HG03342 (cell line): ENCODE measurements at regions not wholly inside any gene's neighbourhood (a gene's known extent, or its start where the extent isn't known, plus 50 kb on each side); places are given as distances from the start of the nearest gene placed in this dataset.
A peak's percentile ranks its signal among the peaks of the same experiment; 100 is the strongest.
"Not testable (repeated sequence)": the region's sequence is repeated elsewhere in the genome, so short reads cannot be mapped to it uniquely, and the experiment has no call there.

Source experiments
- ATAC-seq: cut with Tn5 transposase; IDR thresholded peaks from one replicate; pipeline ENCODE4 v1.9.1; 2021; ENCODE audit warnings: mild to moderate bottlenecking, moderate library complexity; ENCODE audit not compliant: unreplicated experiment

DNA sequence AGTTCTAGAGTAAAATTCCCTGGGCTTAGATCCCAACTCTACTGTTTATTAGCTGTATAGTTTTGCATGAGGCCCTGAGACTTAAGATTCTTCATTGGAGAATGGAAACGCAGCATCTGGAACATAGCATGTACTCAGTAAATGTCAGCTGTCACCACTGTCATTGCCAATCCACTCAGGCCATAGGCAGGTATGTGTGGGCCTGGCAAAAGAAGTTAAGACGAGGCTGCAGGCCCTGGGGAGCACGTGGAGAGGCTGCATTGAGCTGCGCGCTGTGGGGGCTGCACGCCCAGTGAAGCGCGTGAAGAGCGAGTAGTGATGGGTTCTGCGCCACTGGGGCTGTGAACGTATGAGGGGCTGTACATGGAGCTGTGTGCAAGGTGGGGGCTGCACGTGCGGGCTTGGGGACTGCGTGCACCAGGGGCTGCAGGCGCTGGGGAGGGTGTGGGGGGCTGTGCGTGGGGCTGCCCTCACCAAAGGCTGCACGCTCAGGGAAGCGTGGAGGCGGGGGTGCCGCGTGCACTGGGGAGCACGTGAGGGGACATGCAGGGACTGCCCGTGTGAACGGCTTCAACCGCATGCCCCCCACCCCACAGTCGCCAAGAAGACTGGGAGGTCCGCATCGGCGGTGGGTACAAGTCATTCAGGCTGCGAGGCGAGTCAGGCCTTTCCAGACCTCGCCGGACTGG, 85.5 kb downstream of the PRR15 start:
- no peak for ATAC-seq

DNA sequence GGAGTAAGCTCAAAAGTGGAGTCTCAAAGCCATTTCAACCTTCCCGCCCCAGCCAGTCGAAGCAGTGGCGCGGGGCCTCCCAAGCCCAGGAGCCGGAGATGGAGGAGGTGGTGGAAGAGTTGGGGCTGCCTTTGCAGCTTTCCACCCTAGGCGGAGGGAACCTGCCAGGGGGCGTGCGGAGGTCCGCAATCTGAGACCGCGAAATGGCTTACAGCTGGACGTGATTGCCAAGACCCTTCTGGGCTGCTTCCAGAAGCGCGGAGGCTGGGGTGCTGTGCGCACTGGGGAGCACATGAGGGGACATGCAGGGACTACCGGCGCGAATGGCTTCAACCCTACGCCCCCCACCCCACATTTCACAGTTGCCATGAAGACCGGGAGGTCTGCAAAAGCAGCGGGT, 86.2 kb downstream of the PRR15 start:
- no peak for ATAC-seq

DNA sequence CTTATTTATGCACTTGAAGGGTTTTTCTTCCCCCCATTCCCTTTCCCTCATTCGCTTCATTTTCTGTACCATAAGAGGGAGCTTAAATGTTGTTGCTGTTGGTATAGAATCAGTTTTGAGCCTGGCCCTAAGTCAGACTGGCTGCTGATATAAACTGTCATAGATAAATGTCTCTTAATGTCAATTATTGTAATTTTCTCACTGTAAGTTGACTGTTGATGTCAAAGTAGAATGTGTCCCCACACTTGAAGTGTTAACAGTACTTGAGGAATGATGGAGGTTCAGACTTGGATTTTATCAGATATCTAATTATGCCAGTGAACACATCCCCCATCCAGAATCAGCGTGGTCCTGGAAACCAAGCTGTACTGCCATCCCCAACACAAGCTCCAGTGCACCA, 87.8 kb downstream of the PRR15 start:
- ATAC-seq, result no peak

DNA sequence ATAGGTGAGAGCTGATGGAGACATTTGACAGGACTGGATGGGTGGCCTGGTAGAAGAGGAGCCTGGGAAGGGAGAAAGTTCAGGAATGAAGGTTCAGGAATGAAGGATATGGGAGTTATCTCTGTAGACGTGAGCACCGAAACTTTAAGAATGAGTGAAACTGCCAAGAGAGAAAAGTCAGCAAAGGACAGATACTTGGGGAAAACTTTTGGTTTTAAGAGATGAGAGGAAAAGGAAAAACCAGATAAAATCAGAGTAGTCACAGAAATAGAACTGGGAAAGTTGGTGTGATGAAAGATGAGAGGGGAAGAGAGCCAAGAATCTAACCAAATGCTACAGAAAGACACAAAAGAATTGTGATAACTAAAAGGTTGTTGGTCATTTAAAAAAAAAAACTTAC, 88.9 kb downstream of the PRR15 start:
- ATAC-seq, result no peak

DNA sequence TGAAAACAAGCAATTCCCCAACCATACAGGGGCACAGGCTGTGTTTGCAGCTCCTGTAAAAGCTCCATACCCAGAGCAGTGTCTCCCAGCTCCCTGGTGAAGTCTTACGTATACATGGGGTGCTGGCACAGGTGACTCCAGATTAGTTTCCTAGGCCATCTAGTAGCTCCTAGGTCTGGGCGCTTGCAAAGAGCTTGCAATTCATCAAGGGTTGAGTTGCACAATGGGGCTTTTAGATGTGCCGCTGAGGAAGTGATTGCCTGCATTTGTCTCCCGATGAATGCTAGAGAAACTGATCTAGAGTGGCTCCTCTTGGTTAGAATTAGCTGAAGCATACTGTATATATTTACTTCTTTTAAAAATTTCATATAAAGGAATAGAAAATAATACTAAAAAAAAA, 90.7 kb downstream of the PRR15 start:
- ATAC-seq, result not testable (repeated sequence)

DNA sequence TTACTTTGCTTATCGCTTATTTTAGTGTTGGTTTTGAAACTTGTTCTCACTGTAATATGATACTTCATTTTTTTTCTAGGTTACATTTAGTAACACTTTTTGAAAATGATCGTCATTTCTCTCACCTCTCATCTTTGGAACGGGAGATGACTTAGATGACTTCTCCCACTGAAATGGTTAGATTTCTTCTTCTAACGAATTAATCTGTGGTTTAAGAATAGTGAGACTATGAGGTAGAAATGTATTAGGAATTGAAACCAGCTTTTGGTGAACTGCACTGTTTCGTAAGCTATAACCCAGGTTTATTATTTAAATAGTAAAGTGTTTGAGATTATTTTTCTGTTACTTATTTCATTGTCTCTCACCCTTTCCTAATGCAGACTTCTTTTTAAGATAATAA, 93.7 kb downstream of the PRR15 start:
- no peak for ATAC-seq

DNA sequence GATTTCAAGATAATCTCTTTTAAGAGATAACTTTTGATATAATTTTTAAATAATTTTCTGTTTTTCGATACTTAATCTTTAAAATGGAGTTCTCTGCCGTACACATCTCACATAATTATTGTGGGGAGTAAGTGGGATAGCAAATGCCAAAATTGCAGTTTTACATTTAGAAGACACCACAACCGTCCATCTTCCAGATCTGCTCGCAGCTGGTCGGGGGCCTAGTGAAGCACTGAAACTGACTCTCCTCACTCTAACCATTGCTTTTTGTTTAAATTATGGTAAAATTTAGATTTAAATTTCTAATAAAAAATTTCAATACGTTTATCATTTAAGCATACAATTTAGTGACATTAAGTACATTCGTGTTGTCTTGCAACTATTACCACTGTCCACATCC, 94.2 kb downstream of the PRR15 start:
- ATAC-seq, result no peak

DNA sequence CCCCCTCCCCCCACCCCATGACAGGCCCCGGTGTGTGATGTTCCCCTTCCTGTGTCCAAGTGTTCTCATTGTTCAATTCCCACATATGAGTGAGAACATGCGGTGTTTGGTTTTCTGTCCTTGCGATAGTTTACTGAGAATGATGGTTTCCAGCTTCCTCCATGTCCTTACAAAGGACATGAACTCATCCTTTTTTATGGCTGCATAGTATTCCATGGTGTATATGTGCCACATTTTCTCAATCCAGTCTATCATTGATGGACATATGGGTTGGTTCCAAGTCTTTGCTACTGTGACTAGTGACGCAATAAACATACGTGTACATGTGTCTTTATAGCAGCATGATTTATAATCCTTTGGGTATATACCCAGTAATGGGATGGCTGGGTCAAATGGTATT, 95.6 kb downstream of the PRR15 start:
- not testable (repeated sequence) for ATAC-seq

DNA sequence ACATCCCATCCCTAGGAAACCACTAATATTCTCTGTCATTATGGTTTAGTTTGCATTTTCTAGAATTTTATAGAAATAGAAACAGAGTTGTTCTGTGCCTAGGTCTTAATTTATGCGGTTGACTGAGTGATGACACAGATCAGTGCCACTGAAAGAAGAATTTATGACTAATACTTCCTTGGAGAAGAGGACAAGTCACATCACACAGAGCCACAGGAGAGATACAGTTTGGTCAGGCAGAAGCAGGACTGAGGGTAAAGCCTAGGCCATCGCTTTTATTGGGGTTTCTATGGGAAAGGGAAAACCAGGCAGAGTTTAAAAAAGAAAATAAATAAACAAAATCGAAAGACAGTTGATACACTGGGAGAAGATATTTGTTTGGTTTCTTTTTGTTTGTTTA, 99.3 kb downstream of the PRR15 start:
- not testable (repeated sequence) for ATAC-seq

DNA sequence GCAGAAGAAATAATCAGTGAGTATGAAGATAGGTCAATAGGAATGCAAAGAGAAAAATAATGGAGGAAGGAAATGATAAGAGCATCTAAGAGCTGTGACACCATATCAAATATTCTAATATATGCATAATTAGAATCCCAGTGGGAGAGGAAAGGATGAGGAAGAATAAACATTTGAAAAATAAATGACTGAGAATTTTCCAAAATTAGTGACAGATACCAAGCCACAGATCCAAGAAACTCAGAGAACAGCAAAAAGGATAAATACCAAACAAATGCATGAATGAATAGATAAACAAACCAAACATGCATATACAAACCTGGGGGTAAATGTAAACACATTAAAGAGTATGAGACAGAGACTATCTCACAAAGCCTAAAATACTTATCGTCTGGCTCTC, 101.4 kb downstream of the PRR15 start:
- not testable (repeated sequence) for ATAC-seq

DNA sequence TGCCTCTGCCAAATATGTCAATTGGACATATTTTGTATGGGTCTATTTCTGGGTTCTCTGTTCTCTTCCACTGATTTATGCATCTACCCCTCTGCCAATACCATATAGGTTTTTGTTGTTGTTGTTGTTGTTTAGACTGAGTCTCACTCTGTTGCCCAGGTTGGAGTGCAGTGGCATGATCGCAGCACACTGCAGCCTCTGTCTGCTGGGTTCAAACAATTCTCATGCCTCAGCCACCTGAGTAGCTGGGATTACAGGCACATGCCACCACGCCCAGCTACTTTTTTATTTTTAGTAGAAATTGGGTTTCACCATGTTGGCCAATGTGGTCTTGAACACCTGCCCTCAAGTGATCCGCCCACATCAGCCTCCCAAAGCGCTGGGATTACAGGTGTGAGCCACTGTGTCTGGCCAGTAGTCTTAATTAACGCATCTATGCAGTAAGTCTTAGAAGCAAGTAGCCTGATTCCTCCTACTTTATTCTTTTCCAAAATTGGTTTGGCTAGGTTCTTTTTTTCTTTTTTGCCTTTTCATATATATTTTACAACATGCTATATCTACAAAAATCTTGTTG, 103.5 kb downstream of the PRR15 start:
- not testable (repeated sequence) for ATAC-seq

DNA sequence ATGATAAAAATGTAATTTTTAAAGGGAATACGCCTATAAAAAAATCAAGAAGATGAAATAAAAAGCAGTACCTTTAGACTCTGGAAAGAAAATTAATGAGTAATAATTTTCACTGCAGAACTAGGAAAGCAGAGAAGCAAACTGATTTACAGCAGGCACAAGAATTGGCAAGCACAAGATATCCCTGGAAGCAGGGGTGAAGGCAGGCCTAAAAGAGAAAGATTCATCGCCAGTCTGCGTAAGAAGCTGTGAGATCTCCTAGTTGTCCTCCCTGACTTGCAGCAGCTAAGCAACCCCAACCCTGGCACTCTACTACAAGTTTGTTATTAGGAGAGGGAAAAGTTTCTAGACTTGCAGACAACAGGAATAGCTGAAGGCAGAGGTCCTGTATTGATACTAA, 107.7 kb downstream of the PRR15 start:
- ATAC-seq, result not testable (repeated sequence)

DNA sequence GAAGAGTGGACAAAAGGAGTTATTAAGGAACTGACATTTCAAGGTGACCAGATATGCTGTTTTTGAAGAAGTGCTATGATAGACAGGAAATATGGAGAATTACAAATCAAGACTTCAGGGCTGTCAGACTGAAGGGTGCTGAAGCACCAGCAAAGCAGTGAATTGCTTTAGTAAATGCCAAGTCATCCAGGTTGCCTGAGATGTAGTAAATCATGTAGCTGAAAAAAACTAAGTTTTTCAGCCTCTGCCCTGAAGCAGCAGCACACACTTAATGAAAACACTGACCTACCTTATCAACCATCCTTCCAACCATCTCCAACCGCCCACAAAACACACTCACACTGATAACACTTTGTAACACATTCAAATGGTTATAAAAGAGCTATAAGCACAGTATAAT, 110.0 kb downstream of the PRR15 start:
- not testable (repeated sequence) for ATAC-seq

DNA sequence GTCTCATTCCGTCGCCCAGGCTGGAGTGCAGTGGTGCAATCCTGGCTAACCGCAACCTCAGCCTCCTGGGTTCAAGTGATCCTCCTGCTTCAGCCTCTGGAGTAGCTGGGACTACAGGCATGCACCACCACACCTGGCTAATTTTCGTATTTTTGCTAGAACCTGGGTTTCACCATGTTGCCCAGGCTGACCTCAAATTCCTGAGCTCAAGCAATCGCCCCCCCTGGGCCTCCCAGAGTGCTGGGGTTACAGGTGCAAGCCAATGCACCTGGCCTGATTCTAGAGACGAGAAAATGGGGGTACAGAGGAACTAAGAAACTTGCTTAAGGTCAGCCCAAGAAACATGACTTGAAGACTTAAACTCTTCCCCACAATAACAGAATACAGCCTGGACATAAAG, 111.0 kb downstream of the PRR15 start:
- ATAC-seq, result not testable (repeated sequence)

DNA sequence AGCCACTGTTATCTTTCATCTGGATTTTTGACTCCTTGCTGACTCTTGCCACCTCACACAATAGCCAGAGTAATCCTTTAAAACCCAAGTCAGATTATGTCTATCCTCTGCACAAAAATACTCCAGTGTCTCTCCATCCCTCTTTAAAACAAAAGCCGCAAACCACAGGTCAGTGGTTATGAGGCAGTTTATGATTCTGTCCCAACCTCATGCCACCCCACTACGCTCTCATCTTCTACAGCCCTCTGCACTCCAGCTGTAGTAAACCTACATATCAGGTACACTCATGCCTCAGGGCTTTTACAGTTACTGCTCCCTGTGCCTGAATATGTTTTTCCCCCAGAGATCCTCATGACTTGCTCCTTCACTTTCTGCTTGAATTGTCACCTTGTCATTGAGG, 113.6 kb downstream of the PRR15 start:
- ATAC-seq, result not testable (repeated sequence)

DNA sequence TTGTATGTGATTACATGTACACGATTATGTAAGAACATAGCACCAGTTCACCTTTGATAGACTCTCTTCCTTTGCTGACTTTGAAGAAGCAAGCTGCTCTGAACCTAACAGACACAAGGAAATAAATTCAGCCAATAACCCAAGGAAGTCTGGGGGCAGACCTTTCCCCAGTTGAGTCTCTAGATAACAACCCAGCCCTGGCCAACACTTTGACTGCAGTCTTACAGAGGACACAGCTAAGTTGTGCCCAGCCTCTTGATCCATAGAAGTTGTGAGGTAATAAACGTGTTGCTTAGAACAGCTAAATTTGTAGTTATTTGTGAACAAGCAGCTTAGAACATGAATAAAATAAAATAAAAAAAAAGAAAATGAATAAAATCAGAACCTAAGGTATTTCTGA, 116.3 kb downstream of the PRR15 start:
- not testable (repeated sequence) for ATAC-seq

DNA sequence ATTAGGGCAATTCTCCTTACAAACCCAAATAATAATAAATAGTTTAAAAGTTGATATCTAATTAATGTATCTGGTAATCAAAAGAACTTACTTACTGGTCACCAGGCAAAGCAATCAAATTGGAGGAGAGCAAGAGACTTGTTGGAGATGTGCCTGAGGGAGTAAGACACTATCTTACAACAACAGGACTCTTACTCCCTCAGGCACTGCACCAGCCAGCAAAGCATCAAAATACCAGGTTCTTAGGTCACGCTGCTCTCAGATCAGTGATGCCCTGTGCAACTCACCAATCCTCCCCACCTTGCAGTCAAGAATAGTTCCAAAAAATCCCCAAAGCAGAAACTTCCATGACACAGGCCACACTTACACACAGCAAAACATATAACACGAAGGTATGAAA, 117.0 kb downstream of the PRR15 start:
- not testable (repeated sequence) for ATAC-seq

DNA sequence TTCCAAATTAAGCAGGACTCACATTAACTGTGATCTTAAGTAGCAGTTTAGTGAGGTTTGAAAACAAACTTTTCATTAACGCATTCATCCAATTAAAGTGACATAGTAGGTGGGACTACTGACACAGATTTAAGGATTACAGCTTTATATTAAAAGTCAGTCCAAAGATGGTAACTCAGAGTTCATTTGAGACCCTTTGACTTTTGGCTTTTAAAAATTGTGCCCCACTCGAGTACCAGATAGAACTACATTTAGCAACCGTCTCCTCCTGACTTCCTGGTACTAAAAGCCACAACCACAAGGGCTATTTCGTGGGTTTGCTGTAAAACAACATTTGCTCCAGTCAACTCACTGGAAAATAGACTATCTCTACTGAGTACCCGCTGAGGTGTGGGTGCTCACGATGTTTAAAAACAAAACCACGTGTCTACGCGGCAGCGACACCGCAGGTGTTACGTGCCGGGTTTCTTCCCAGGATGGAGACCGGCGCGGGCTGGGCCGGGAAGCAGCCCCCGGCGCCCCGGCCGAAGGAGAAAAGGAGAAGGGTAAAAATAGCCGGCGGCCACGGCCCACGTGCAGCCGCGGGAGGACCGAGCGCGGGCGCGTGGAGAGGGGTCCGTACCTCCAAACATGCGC, 120.6 kb downstream of the PRR15 start:
- peak; percentile 22 for ATAC-seq

DNA sequence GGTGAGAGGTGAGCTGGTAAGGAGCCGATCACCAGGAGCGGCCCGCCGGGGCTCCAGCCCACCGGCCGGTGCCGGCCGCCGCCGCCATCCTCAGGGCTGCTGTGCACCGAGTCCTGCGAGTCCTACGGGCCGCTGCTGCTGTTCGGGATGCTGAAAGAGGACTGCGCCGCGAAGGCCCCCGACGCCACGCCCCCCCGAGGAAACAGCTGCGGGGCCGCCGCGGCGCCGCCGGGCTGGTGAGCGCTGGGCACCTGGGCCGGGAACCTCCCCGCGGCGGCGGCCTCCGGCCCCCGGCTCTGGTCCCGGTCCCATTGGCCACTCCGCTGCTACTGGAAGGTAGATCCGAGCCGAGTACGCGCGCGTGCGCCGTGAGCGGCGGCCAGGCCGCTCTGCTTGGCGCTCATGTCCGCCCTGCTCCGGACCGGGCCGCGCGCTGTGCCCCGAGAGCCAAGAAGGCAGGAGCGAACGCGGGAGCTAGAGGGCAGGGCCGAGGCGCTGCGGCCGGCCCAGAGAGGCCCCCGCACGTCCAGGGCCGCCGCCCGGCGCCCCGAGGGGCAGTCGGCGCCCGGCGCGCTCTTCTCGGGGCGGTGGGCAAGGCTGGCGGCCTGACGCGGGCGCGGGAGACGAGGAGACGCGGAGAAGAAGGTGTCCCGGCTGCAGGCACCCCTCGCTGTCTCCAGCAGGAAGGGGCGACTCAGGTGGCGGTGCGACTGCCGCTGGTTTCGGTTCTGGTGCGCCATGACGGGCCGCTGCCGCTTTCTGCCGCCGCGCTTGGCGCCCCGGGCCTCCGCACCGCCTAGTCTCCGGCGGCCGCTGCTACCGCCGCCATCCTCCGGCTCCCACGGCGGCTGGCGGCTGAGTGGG, 121.3 kb upstream of the WIPF3 start:
- peak; percentile 63 for ATAC-seq

DNA sequence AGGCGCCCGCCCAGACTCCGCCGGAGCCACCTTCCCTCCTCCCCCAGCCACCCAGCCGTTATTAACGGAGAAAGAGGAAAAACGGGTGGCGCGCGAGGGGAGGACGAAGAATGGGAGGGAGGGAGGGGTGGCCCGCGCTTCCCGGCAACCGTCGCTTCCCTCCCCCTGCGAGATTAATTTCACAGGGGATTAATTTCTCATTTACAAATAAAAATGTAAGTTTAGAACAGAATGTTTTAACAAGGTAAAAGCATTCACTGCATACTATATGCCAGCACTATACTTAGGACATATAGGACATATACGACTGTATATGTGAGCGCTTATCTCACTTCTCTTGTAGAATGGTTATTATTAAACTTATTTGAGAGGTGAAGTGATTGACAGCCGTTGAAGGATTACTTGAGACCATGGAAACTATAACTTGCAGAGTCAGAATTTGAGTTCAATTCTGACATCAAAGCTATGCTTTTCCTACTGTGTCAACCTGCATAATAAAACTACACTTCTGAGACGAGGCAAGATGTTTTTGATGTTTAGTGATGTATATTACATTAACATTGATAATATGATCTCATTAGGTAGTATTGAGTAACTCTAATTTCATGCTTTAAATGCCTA, 120.5 kb upstream of the WIPF3 start:
- not testable (repeated sequence) for ATAC-seq

DNA sequence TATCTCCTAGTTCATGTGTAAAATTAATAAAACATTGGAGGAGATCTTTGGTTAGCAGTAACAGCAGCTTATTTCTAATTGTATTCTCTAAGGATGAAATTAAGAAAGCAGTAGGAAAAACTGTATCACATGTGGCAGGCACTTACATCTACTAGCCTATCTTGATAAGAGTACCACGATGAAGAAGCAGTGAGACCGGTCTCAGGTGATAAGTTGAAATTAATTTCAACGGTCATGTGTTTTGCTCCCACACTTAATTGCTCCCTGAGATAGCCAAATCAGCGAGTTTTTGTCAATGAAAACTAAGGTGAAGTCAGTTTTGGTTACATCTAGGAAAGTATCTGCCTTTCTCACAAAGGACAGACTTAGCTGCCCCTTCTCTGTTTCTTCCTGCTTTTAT, 115.8 kb upstream of the WIPF3 start:
- not testable (repeated sequence) for ATAC-seq
